K562 (cell line): ENCODE measurements at regions not wholly inside any gene's neighbourhood (a gene's known extent, or its start where the extent isn't known, plus 50 kb on each side); places are given as distances from the start of the nearest gene placed in this dataset.

Source experiments
- BRD4 ChIP-seq: fragments of 200-600 bp; sonication (generic); IDR thresholded peaks from 2 replicates; pipeline ENCODE4 v1.6.1; 2017; ENCODE audit warnings: inconsistent platforms
- ELF2 ChIP-seq: fragments of 250-450 bp; sonication (Bioruptor Pico); IDR thresholded peaks from 2 replicates; pipeline ENCODE4 v1.5.0; 2021; ENCODE audit warnings: mild to moderate bottlenecking
- FOXJ2 ChIP-seq: fragments of 200-800 bp; sonication (Bioruptor generic); IDR thresholded peaks from 2 replicates; pipeline ENCODE4 v1.6.1; 2016; ENCODE audit warnings: missing genetic modification characterization, missing compliant biosample characterization
- FOXJ3 ChIP-seq: sonication (generic); formaldehyde crosslinking; IDR thresholded peaks from 2 replicates; pipeline ENCODE4 v1.4.0; 2020; ENCODE audit warnings: mild to moderate bottlenecking, missing genetic modification reagents
- GATAD2A ChIP-seq: fragments of 450-650 bp; IDR thresholded peaks from 2 replicates; pipeline ENCODE4 v1.6.1; 2017
- MCM5 ChIP-seq: fragments of 450-650 bp; IDR thresholded peaks from 2 replicates; pipeline ENCODE4 v1.6.1; 2016; ENCODE audit warnings: low read depth
- MTA2 ChIP-seq: fragments of 450-650 bp; IDR thresholded peaks from 2 replicates; pipeline ENCODE4 v1.6.1; 2016; ENCODE audit warnings: low read depth
- MXI1 ChIP-seq: IDR thresholded peaks from 2 replicates; pipeline ENCODE4 v1.6.1; 2011; ENCODE audit warnings: low read depth, mild to moderate bottlenecking, improper control_type of control experiment, low read length
- POLR3G ChIP-seq: IDR thresholded peaks from 2 replicates; pipeline ENCODE4 v1.6.1; 2011; ENCODE audit not compliant: insufficient read length, insufficient replicate concordance; ENCODE audit errors: extremely low read depth
- SIN3B ChIP-seq: fragments of 450-650 bp; IDR thresholded peaks from 2 replicates; pipeline ENCODE4 v1.6.1; 2017; ENCODE audit warnings: low read depth, mild to moderate bottlenecking, moderate library complexity
- SMC3 ChIP-seq: conservative IDR thresholded peaks from 2 replicates; pipeline ENCODE4 v1.6.1; 2011; ENCODE audit warnings: low read depth, low read length, improper control_type of control experiment; ENCODE audit not compliant: insufficient read depth
- ZC3H4 ChIP-seq: sonication (generic); formaldehyde crosslinking; IDR thresholded peaks from 2 replicates; pipeline ENCODE4 v1.9.0; 2021; ENCODE audit warnings: missing genetic modification reagents, borderline replicate concordance
- ZNF165 ChIP-seq: fragments of 250-450 bp; sonication (Bioruptor Pico); IDR thresholded peaks from 2 replicates; pipeline ENCODE4 v1.4.0; 2020; ENCODE audit warnings: borderline replicate concordance
- TF ChIP-seq, protein P1 (sequence below): sonication (generic); formaldehyde crosslinking; IDR thresholded peaks from 2 replicates; pipeline ENCODE4 v1.8.0; 2022; ENCODE audit warnings: missing genetic modification reagents, mild to moderate bottlenecking, moderate library complexity, borderline replicate concordance
- TF ChIP-seq, protein P2 (sequence below): fragments of 200-800 bp; sonication (Bioruptor generic); IDR thresholded peaks from 2 replicates; pipeline ENCODE4 v1.6.1; 2017; ENCODE audit warnings: missing genetic modification characterization, missing compliant biosample characterization
- TF ChIP-seq, protein P3 (sequence below): sonication (generic); formaldehyde crosslinking; IDR thresholded peaks from 2 replicates; pipeline ENCODE4 v1.8.0; 2022; ENCODE audit warnings: mild to moderate bottlenecking, missing genetic modification reagents
- TF ChIP-seq, protein P4 (sequence below): fragments of 450-650 bp; formaldehyde crosslinking; IDR thresholded peaks from 2 replicates; pipeline ENCODE4 v1.4.0; 2022; ENCODE audit warnings: missing genetic modification characterization
- TF ChIP-seq, protein P5 (sequence below): fragments of 250-450 bp; sonication (Bioruptor Pico); IDR thresholded peaks from 2 replicates; pipeline ENCODE4 v1.5.0; 2021; ENCODE audit warnings: mild to moderate bottlenecking, borderline replicate concordance
- TF ChIP-seq, protein P6 (sequence below): fragments of 450-650 bp; IDR thresholded peaks from 2 replicates; pipeline ENCODE4 v1.6.1; 2016; ENCODE audit warnings: low read depth, mild to moderate bottlenecking, moderate library complexity

DNA sequence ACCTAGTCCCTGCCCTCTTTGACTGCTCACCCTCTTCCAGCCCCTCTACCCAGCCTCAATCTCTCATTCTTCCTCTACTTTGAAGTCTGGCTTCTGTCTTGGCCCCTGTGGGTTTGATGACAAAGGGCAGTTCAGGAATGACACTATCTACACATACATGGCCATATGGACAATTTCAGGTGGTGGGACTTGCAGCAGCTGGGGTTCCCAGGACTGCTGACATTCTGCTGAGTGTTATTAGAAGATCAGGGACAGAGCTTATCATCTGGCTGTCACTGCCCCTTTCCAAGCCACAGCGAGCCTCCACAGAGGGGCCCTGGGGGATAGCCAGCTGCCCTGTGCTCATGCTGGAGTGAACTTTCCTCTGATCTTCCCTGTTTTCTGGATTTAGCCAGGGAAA, 97.4 kb upstream of the IPO9 start (continued):
- TF ChIP-seq, protein P1, sequence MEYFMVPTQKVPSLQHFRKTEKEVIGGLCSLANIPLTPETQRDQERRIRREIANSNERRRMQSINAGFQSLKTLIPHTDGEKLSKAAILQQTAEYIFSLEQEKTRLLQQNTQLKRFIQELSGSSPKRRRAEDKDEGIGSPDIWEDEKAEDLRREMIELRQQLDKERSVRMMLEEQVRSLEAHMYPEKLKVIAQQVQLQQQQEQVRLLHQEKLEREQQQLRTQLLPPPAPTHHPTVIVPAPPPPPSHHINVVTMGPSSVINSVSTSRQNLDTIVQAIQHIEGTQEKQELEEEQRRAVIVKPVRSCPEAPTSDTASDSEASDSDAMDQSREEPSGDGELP (CRISPR knock-in tag): peak; percentile 49; the same call in 1 of the 2 replicates
- TF ChIP-seq, protein P2, sequence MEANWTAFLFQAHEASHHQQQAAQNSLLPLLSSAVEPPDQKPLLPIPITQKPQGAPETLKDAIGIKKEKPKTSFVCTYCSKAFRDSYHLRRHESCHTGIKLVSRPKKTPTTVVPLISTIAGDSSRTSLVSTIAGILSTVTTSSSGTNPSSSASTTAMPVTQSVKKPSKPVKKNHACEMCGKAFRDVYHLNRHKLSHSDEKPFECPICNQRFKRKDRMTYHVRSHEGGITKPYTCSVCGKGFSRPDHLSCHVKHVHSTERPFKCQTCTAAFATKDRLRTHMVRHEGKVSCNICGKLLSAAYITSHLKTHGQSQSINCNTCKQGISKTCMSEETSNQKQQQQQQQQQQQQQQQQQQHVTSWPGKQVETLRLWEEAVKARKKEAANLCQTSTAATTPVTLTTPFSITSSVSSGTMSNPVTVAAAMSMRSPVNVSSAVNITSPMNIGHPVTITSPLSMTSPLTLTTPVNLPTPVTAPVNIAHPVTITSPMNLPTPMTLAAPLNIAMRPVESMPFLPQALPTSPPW (CRISPR knock-in tag): no peak
- no peak for TF ChIP-seq FOXJ2
- TF ChIP-seq SIN3B: no peak
- no peak for TF ChIP-seq MTA2
- TF ChIP-seq, protein P3, sequence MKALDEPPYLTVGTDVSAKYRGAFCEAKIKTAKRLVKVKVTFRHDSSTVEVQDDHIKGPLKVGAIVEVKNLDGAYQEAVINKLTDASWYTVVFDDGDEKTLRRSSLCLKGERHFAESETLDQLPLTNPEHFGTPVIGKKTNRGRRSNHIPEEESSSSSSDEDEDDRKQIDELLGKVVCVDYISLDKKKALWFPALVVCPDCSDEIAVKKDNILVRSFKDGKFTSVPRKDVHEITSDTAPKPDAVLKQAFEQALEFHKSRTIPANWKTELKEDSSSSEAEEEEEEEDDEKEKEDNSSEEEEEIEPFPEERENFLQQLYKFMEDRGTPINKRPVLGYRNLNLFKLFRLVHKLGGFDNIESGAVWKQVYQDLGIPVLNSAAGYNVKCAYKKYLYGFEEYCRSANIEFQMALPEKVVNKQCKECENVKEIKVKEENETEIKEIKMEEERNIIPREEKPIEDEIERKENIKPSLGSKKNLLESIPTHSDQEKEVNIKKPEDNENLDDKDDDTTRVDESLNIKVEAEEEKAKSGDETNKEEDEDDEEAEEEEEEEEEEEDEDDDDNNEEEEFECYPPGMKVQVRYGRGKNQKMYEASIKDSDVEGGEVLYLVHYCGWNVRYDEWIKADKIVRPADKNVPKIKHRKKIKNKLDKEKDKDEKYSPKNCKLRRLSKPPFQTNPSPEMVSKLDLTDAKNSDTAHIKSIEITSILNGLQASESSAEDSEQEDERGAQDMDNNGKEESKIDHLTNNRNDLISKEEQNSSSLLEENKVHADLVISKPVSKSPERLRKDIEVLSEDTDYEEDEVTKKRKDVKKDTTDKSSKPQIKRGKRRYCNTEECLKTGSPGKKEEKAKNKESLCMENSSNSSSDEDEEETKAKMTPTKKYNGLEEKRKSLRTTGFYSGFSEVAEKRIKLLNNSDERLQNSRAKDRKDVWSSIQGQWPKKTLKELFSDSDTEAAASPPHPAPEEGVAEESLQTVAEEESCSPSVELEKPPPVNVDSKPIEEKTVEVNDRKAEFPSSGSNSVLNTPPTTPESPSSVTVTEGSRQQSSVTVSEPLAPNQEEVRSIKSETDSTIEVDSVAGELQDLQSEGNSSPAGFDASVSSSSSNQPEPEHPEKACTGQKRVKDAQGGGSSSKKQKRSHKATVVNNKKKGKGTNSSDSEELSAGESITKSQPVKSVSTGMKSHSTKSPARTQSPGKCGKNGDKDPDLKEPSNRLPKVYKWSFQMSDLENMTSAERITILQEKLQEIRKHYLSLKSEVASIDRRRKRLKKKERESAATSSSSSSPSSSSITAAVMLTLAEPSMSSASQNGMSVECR: 0 out of 2 replicates have a peak, but pooled peaks have one; percentile 26
- TF ChIP-seq MCM5: no peak
- TF ChIP-seq ELF2 (CRISPR knock-in tag): no peak
- TF ChIP-seq POLR3G: no peak
- no peak for TF ChIP-seq GATAD2A
- TF ChIP-seq, protein P4, sequence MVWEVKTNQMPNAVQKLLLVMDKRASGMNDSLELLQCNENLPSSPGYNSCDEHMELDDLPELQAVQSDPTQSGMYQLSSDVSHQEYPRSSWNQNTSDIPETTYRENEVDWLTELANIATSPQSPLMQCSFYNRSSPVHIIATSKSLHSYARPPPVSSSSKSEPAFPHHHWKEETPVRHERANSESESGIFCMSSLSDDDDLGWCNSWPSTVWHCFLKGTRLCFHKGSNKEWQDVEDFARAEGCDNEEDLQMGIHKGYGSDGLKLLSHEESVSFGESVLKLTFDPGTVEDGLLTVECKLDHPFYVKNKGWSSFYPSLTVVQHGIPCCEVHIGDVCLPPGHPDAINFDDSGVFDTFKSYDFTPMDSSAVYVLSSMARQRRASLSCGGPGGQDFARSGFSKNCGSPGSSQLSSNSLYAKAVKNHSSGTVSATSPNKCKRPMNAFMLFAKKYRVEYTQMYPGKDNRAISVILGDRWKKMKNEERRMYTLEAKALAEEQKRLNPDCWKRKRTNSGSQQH (CRISPR knock-in tag): no peak
- TF ChIP-seq MXI1: no peak
- TF ChIP-seq, protein P5, sequence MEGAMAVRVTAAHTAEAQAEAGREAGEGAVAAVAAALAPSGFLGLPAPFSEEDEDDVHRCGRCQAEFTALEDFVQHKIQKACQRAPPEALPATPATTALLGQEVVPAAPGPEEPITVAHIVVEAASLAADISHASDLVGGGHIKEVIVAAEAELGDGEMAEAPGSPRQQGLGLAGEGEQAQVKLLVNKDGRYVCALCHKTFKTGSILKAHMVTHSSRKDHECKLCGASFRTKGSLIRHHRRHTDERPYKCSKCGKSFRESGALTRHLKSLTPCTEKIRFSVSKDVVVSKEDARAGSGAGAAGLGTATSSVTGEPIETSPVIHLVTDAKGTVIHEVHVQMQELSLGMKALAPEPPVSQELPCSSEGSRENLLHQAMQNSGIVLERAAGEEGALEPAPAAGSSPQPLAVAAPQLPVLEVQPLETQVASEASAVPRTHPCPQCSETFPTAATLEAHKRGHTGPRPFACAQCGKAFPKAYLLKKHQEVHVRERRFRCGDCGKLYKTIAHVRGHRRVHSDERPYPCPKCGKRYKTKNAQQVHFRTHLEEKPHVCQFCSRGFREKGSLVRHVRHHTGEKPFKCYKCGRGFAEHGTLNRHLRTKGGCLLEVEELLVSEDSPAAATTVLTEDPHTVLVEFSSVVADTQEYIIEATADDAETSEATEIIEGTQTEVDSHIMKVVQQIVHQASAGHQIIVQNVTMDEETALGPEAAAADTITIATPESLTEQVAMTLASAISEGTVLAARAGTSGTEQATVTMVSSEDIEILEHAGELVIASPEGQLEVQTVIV: no peak
- TF ChIP-seq SMC3: no peak
- no peak for TF ChIP-seq BRD4
- no peak for TF ChIP-seq ZNF165 (CRISPR knock-in tag)
- TF ChIP-seq FOXJ3 (CRISPR knock-in tag): no peak
- TF ChIP-seq, protein P6, sequence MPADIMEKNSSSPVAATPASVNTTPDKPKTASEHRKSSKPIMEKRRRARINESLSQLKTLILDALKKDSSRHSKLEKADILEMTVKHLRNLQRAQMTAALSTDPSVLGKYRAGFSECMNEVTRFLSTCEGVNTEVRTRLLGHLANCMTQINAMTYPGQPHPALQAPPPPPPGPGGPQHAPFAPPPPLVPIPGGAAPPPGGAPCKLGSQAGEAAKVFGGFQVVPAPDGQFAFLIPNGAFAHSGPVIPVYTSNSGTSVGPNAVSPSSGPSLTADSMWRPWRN: no peak
- no peak for TF ChIP-seq ZC3H4 (CRISPR knock-in tag)
